ENCODE measurements at regions not wholly inside any gene's neighbourhood (a gene's known extent, or its start where the extent isn't known, plus 50 kb on each side); places are given as distances from the start of the nearest gene placed in this dataset.

DNA sequence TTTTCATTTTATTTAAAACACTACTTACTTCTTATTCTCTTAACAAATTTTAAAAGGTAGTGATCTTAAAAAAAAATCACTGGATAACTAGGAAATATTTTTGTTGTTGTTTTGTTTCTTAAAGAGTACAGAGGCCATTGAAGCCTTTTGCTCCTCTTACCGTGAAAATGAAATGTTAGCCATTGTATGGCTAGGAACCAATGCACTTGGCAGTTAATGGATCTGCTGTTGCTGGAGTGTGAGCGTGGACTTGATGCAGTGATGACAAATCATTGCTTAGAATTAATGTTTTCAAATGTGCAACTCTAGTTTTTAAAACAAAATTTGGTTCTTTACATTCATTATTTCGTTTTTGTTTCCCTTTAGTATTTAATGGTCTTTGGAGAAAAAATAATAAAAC is 162.3 kb downstream of the HAUS1 start:
- dilution Hi-C loops (cut with MboI; ENCODE audit: extremely low pct_ligation_motif_present, low sequenced_read_pairs) = no loop called here
- Histone ChIP-seq H3K9me1 (replicated peaks; ENCODE audit: control insufficient read depth, extremely low read depth, insufficient read depth, low read length) (peaks cover 2% of the 10 kb centered on the region), H3K27ac (ENCODE audit: insufficient read depth, low read depth, low read length) (no peak overlapping the region), H3K9ac (replicated peaks; ENCODE audit: extremely low read depth, insufficient read depth, low read length) (no peak overlapping the region), H4K20me1 (replicated peaks; ENCODE audit: control insufficient read depth, extremely low read depth, insufficient read depth, low read length) (no peaks in the 10 kb centered on the region), H3K4me1 (ENCODE audit: control insufficient read depth, extremely low read depth, insufficient read depth, low read length) (no peaks in the 10 kb centered on the region), H2AFZ (ENCODE audit: low read depth, low read length) (no peak overlapping the region), H3K4me3 (replicated peaks in 1 of 3; ENCODE audit: insufficient read depth in 1 of 3, low read depth in 1 of 3, low read length in 3 of 3) (no peak overlapping the region), H3K36me3 (ENCODE audit: control insufficient read depth in 2 of 2, extremely low read depth in 1 of 2, insufficient read depth in 2 of 2, low read length in 2 of 2) (peaks cover 2 to 3% of the 10 kb centered on the region in 2 experiments), H3K9me3 (replicated peaks; ENCODE audit: control insufficient read depth, insufficient read depth, low read length) (no peaks in the 10 kb centered on the region), H3K27me3 (ENCODE audit: control insufficient read depth in 2 of 2, insufficient read depth in 2 of 2, low read length in 2 of 2) (no peaks in the 10 kb centered on the region), H3K79me2 (ENCODE audit: control insufficient read depth, insufficient read depth, low read length) (no peaks in the 10 kb centered on the region), H3K4me2 (ENCODE audit: insufficient read depth, low read length) (no peak overlapping the region)
- FAIRE-seq (no peak), DNase-seq (ENCODE audit: low read depth, low spot score) (no peak)
- TF ChIP-seq POLR2AphosphoS5 (IDR thresholded peaks at IDR 0.05; ENCODE audit: insufficient read depth, low read depth, low read length) = no peak
- no peak for TF ChIP-seq FOS (IDR thresholded peaks at IDR 0.05; ENCODE audit: borderline replicate concordance, insufficient read depth, low read length)
- TF ChIP-seq JUN (IDR thresholded peaks at IDR 0.05; ENCODE audit: borderline replicate concordance, insufficient read depth, insufficient read length, low read depth) = no peak
- TF ChIP-seq, protein P1, sequence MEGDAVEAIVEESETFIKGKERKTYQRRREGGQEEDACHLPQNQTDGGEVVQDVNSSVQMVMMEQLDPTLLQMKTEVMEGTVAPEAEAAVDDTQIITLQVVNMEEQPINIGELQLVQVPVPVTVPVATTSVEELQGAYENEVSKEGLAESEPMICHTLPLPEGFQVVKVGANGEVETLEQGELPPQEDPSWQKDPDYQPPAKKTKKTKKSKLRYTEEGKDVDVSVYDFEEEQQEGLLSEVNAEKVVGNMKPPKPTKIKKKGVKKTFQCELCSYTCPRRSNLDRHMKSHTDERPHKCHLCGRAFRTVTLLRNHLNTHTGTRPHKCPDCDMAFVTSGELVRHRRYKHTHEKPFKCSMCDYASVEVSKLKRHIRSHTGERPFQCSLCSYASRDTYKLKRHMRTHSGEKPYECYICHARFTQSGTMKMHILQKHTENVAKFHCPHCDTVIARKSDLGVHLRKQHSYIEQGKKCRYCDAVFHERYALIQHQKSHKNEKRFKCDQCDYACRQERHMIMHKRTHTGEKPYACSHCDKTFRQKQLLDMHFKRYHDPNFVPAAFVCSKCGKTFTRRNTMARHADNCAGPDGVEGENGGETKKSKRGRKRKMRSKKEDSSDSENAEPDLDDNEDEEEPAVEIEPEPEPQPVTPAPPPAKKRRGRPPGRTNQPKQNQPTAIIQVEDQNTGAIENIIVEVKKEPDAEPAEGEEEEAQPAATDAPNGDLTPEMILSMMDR (IDR thresholded peaks at IDR 0.05; ENCODE audit: extremely low read depth in 1 of 2, insufficient read depth in 1 of 2, low read depth in 1 of 2, low read length in 2 of 2) = no peak
- no peak for TF ChIP-seq GATA2 (IDR thresholded peaks at IDR 0.05; ENCODE audit: insufficient read depth, insufficient read length, low read depth, low read length)
- ChIA-PET POLR2A (no interaction called here), CTCF (no interaction called here)
- intact Hi-C loops (cut with micrococcal nuclease) = no loop called here
- BruUV-seq (replicated peaks) = no TSS peak

DNA sequence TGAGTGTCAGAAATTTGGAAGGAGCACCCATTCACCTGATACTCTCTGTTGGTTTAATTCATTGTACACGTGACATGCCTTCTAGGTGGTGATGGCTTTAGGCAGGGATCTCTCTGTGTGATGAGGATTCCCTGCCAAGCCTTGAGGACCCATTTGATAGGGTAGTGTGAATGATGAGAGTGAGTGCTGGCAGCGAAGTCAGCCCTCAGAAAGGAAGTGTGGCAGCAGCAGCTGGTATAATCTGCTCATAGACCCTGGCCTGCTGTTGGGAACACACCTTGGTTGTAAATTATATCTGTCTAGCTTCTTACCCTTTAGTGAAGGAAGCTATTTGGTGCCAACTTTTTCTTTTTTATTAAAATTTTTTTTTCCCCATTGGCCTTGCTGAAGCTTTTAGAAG is 164.5 kb downstream of the HAUS1 start:
- H3K9me3 ChIP-seq (replicated peaks; ENCODE audit: control insufficient read depth, insufficient read depth, low read length) = no peaks in the 10 kb centered on the region
- no peak overlapping the region for H3K9ac ChIP-seq (replicated peaks; ENCODE audit: extremely low read depth, insufficient read depth, low read length)
- peaks cover 0 to 3% of the 10 kb centered on the region in 2 experiments for H3K36me3 ChIP-seq (ENCODE audit: control insufficient read depth in 2 of 2, extremely low read depth in 1 of 2, insufficient read depth in 2 of 2, low read length in 2 of 2)
- H3K4me1 ChIP-seq (ENCODE audit: control insufficient read depth, extremely low read depth, insufficient read depth, low read length) = no peaks in the 10 kb centered on the region
- H3K4me2 ChIP-seq (ENCODE audit: insufficient read depth, low read length) = no peak overlapping the region
- H3K27me3 ChIP-seq (ENCODE audit: control insufficient read depth in 2 of 2, insufficient read depth in 2 of 2, low read length in 2 of 2) = no peaks in the 10 kb centered on the region
- H3K9me1 ChIP-seq (replicated peaks; ENCODE audit: control insufficient read depth, extremely low read depth, insufficient read depth, low read length) = no peaks in the 10 kb centered on the region
- no peak overlapping the region for H3K27ac ChIP-seq (ENCODE audit: insufficient read depth, low read depth, low read length)
- FAIRE-seq (no peak), DNase-seq (ENCODE audit: low read depth, low spot score) (no peak)
- intact Hi-C loops (cut with micrococcal nuclease) = no loop called here
- ChIA-PET CTCF (interaction anchor here (1.1 to 1.7 kb wide), 3 partner anchors 12 to 389 kb away, joined by 3 to 6 read pairs (median 5); a partner anchor contains a TSS), POLR2A (no interaction called here)
- H3K4me3 ChIP-seq (replicated peaks in 1 of 3; ENCODE audit: insufficient read depth in 1 of 3, low read depth in 1 of 3, low read length in 3 of 3) = no peak overlapping the region
- TF ChIP-seq, protein P2, sequence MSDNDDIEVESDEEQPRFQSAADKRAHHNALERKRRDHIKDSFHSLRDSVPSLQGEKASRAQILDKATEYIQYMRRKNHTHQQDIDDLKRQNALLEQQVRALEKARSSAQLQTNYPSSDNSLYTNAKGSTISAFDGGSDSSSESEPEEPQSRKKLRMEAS (IDR thresholded peaks at IDR 0.05; ENCODE audit: insufficient read depth, insufficient read length) = no peak
- TF ChIP-seq GATA2 (IDR thresholded peaks at IDR 0.05; ENCODE audit: insufficient read depth, insufficient read length, low read depth, low read length) (no peak), POLR2A (IDR thresholded peaks at IDR 0.05; ENCODE audit: low read depth, low read length) (no peak), MYC (IDR thresholded peaks at IDR 0.05; ENCODE audit: low read depth, low read length) (no peak), JUN (IDR thresholded peaks at IDR 0.05; ENCODE audit: borderline replicate concordance, insufficient read depth, insufficient read length, low read depth) (no peak), FOS (IDR thresholded peaks at IDR 0.05; ENCODE audit: borderline replicate concordance, insufficient read depth, low read length) (no peak), EZH2 (IDR thresholded peaks at IDR 0.05; ENCODE audit: borderline replicate concordance, low read depth, low read length, severe bottlenecking) (no peak), POLR2AphosphoS5 (IDR thresholded peaks at IDR 0.05; ENCODE audit: insufficient read depth, low read depth, low read length) (no peak)
- TF ChIP-seq, protein P1 (IDR thresholded peaks at IDR 0.05; ENCODE audit: extremely low read depth in 1 of 2, insufficient read depth in 1 of 2, low read depth in 1 of 2, low read length in 2 of 2) = no peak
- dilution Hi-C loops (cut with MboI; ENCODE audit: extremely low pct_ligation_motif_present, low sequenced_read_pairs) = no loop called here
- H3K79me2 ChIP-seq (ENCODE audit: control insufficient read depth, insufficient read depth, low read length) = no peaks in the 10 kb centered on the region
- no TSS peak for BruUV-seq (replicated peaks)
- no peak overlapping the region for H2AFZ ChIP-seq (ENCODE audit: low read depth, low read length)
- no peaks in the 10 kb centered on the region for H4K20me1 ChIP-seq (replicated peaks; ENCODE audit: control insufficient read depth, extremely low read depth, insufficient read depth, low read length)
